GM18951 (cell line): ENCODE measurements at regions not wholly inside any gene's neighbourhood (a gene's known extent, or its start where the extent isn't known, plus 50 kb on each side); places are given as distances from the start of the nearest gene placed in this dataset.

Experiments used
- POLR2A ChIP-seq: IDR thresholded peaks from 4 replicates; pipeline ENCODE4 v1.6.1; 2011; ENCODE audit warnings: mild to moderate bottlenecking; ENCODE audit not compliant: insufficient read length, insufficient read depth; ENCODE audit errors: extremely low read depth
- in situ Hi-C: fragments of 300-500 bp; cut with MboI; formaldehyde crosslinking; loops from one replicate; pipeline ENCODE4 v1.12.0; 2022; ENCODE audit warnings: low sequenced_read_pairs, mixed read lengths, inconsistent platforms; ENCODE audit not compliant: unreplicated experiment

DNA sequence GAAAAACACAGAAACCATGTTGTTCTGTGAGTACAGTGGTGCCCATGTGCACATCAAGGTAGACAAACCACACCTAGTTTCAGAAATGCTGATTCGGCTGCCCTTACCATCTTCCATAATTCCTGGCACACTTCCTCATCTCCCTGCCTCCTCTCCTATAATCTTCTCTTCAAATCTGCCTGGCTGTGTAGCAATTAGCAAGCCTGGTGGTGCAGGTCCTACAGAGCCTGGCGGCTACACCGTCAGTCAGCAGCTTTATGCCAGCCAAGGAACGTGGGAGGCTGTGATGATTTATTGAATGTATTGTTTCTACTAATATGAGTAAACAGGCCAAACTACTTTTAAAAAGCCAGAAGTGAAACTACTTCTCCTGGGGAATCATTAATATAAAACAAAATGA is 106.8 kb downstream of the SEMA6D start:
- no peak for TF ChIP-seq POLR2A
- in situ Hi-C loops: no loop called here

GRCh38 chr15:47829667-47830066 is 112.4 kb downstream of the SEMA6D start:
- no peak for TF ChIP-seq POLR2A
- in situ Hi-C loops: no loop called here

DNA sequence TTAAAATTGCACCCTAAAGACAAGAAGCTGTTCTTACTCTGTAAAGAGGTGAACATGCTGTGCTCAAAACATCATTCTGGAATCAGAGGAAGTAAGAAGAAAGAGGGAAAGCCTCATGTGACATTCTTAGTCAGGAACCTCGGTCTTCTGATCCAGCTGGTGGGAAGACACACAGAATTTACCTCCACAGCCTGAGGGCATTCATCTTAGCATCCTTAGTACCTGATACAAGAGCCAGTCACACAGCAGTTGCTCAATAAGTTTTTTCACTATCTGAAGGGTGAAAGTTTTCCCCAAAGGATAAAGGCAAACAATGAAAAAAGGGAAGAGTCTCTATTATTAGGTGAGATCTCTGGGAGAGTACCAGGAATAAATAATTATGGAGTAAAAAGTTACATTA is 116.8 kb downstream of the SEMA6D start:
- no peak for TF ChIP-seq POLR2A
- in situ Hi-C loops: no loop called here

- in situ Hi-C loops: no loop called here
- no peak for TF ChIP-seq POLR2A
These were observed 122.0 kb downstream of the SEMA6D start for GRCh38 chr15:47839233-47839825.

DNA sequence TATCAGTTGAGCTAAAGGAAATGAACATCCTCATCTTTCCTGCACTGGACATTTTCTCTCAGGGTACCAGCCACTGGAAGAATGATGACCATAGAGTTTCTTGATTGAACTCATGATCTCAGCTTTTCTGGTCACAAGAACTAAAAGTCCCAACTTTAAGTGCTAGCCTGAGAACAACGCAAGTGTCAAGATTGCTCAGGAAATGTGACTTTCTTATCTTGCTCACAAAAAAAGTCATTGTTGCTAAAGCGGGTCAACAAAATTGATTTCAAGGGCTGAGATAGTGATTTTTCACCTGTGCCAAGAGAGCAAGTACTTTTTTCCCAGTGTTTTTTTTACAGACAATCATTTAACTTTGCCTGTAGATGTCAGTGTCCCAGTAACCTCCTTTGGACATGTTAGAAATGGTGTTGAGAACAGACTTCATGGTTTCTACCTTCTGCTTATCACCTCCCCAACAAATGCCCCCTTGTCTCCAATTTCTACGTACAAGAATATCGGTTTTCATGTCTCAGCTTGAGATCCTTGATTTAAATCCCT is 125.9 kb downstream of the SEMA6D start:
- TF ChIP-seq POLR2A: no peak

DNA sequence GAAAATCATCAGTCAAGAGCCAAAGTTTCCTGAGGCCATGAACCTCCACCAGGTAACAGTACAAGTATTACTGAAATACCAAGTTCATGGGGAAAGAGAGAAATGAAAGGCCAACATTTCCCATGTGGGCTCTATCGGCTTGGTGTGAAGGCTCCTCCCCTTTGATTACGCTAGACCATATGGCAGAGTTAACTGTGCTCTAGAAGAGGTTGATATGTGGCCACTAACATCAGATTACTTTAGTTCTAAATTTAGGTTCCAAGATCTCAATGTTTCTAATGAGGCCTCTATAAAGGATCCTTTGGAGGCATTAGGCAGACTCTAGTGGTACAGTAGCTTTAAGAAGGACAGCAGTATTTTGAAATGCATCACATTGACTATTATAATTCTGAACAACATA is 127.1 kb downstream of the SEMA6D start:
- no peak for TF ChIP-seq POLR2A
- in situ Hi-C loops: no loop called here

More for the DNA sequence above, 125.9 kb downstream of the SEMA6D start:
- in situ Hi-C loops: no loop called here

DNA sequence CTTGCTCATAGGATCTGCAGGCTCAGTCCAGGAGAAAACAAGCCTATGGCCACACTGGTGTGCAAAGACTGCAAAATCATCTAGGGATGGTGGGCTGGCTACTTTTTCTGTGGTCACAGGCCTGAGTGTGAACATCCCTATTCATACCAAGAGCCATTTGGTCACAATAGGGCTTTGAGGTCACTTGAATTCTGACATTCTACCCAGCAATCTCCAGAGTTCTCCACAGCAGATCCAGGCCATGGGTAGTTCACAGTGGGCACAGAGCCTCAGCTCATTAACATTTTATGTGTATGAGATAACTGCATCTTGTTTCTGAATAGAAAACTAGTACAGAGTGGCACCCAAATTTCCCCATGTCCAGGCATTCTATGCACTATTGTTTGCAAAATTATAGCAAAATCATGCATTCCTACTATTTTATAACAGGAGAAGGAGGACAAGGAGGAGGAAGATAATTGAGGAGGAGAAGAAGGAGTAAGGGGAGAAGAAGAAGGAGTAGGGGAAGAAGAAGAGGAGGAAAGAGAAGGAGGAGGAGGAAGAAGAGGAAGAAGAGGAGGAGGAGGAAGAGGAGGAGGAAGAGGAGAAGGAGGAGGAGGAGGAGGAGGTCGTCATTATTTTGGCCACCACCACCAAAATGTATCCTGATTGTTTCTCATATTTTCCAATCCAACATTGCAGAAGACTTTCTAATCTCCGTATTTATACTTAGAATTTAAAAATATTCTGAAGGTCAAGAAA is 129.0 kb downstream of the SEMA6D start:
- in situ Hi-C loops: no loop called here
- TF ChIP-seq POLR2A: no peak

GRCh38 chr15:47846876-47847275 is 129.6 kb downstream of the SEMA6D start:
- in situ Hi-C loops: no loop called here
- no peak for TF ChIP-seq POLR2A

DNA sequence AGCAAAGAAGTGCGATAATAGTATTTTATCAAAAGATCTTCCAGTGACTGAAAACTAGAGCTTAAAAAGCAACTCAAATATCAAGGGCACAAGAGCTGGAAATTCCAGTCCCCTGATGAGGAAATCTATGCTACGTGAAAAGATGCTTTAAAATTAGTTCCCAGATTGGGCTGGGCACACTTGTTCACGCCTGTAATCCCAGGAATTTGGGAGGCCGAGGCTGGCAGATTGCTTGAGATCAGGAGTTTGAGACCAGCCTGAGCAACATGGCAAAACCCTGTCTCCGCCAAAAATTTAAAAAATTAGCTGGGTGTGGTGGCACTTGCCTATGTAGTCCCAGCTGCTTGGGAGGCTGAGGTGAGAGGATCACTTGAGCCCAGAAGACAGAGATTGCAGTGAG is 138.8 kb downstream of the SEMA6D start:
- in situ Hi-C loops: no loop called here
- no peak for TF ChIP-seq POLR2A

DNA sequence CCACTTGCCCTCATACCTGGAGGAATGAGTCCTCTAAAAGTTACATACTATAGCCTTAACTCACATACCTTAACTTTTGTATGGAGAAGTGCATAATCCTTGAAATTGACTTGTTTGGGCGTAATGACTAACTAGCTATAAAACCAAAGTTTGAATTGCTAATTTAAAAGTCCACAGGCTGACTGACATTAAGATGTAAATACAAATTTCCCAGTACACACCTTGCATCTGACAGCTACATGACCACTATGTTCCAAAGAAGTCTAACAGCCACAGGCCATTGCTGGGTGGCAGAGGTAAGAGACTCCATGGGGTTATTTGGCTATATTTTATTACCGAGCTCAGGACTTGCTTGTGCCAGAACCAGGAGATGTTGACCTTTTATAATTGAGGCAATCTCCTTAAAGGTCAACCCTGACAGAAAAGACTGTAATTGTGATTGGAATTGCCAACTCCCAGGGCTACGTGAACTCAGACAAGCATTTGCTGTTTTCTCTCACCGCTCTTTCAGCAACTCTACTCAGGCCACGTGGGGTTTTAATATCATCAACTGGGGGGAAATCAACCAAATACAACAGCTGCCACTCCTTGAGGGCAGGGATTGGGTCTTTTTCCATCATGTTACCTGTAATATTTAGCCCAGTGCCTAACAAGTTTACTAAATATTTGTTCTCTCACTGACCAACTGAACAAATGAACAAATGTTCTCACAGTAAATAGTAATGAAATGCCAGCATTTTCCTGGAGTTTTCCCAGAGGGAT is 139.9 kb downstream of the SEMA6D start:
- in situ Hi-C loops: no loop called here
- TF ChIP-seq POLR2A: no peak

DNA sequence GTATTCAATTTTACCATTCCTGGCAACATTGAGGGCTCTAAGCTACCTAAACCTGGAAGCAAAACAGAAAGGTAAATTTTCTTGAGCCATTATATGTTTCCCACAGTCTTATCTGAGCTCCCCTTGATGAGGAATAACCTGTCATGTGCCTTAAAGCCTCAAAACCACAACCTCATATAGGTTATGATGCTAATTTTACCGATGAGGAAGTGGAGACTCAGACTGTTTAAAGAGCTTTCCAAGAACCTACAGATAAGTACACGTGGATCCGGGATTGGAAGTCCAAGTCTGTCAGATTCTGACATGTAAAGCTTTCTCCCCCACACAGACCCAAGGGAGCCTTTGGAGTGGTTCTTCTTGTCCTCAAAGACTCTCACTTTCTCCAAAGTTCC is 140.5 kb downstream of the SEMA6D start:
- no peak for TF ChIP-seq POLR2A
- in situ Hi-C loops: no loop called here

DNA sequence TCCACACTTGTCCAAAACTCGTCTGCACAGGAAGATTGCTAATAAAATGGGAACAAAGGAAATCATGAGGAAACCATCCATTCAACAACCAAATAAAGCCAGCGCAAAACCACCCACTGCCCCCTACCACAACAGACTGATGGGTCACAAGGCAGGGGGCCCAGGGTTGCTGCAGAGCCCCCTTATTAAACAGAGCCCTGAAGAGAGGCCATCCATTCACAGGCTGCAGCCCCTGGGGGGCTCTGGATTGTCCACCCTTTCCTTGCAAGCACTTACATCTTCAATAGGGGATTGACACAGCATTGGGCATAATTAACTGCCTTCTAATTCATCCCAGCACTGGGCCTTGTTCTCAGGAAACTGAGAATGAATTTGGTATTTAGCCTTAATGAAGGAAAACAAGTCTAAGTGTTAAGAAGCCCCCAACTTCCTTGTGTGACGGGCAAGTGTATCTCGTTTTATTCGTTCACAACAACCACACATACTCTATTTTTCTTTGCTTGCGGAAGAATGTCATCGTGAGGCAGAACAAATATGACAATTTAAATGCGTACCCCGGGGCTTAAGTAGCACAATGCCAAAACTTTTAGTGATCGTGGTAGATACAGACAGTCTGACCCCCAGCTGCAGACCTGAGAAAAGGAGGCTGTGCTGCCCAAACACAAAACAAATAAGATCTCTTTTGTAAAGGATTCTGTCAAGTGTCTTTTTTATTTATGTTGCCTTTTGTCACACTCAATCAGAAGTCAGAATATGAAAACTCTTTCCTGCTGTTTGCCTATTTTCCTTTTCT is 144.0 kb downstream of the SEMA6D start:
- in situ Hi-C loops: no loop called here
- TF ChIP-seq POLR2A: no peak

- in situ Hi-C loops: no loop called here
- no peak for TF ChIP-seq POLR2A
These were observed 145.1 kb downstream of the SEMA6D start for GRCh38 chr15:47862402-47862801.

DNA sequence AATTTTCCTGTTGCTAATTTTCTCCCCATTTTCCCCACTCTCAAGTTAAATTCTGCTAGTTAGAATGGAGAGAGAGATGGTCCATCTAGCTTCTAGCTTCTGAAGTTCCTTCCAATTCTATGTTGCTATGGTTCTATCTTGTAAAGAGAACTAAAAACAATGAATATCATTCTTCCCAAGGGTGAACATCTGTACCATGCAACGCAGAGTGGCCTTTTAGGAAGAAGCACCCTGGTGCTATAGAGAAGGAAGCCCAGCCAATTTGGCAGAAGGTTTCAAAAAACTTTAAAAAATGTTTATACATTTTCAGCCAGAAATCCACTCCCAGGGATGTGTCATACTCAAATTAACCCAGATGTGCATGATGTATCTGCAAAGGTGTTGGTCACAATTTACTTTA is 149.1 kb downstream of the SEMA6D start:
- TF ChIP-seq POLR2A: no peak
- in situ Hi-C loops: no loop called here
